HG03460 (cell line): ENCODE measurements at regions not wholly inside any gene's neighbourhood (a gene's known extent, or its start where the extent isn't known, plus 50 kb on each side); places are given as distances from the start of the nearest gene placed in this dataset.

Experiments used
- ATAC-seq: cut with Tn5 transposase; IDR thresholded peaks from one replicate; pipeline ENCODE4 v1.9.1; 2021; ENCODE audit not compliant: unreplicated experiment

- ATAC-seq = no peak
Measured at GRCh38 chr18:76771192-76771799, 51.1 kb upstream of the ZNF236 start.

GRCh38 chr18:76767954-76768353 lies 54.4 kb upstream of the ZNF236 start:
- ATAC-seq = no peak

GRCh38 chr18:76766429-76766828 lies 55.9 kb upstream of the ZNF236 start:
- no peak for ATAC-seq

GRCh38 chr18:76765649-76766048 lies 56.7 kb upstream of the ZNF236 start:
- no peak for ATAC-seq

- no peak for ATAC-seq
Measured at GRCh38 chr18:76764291-76764901, 58.0 kb upstream of the ZNF236 start.

- no peak for ATAC-seq
Measured at GRCh38 chr18:76759056-76759455, 63.3 kb upstream of the ZNF236 start.

GRCh38 chr18:76757925-76758324 lies 64.4 kb upstream of the ZNF236 start:
- ATAC-seq = no peak

GRCh38 chr18:76757335-76757734 lies 65.0 kb upstream of the ZNF236 start:
- ATAC-seq = no peak

GRCh38 chr18:76756531-76757253 lies 65.7 kb upstream of the ZNF236 start:
- ATAC-seq = no peak

- no peak for ATAC-seq
Measured at GRCh38 chr18:76754351-76754750, 68.0 kb upstream of the ZNF236 start.

GRCh38 chr18:76752400-76752799 lies 70.0 kb upstream of the ZNF236 start:
- ATAC-seq = no peak

GRCh38 chr18:76750917-76751890 lies 71.2 kb upstream of the ZNF236 start:
- no peak for ATAC-seq

- no peak for ATAC-seq
Measured at GRCh38 chr18:76750269-76750668, 72.1 kb upstream of the ZNF236 start.

GRCh38 chr18:76747676-76748075 lies 74.7 kb upstream of the ZNF236 start:
- no peak for ATAC-seq

- ATAC-seq = no peak
Measured at GRCh38 chr18:76741346-76741745, 81.0 kb upstream of the ZNF236 start.

GRCh38 chr18:76736309-76736708 lies 86.0 kb upstream of the ZNF236 start:
- ATAC-seq = no peak

GRCh38 chr18:76730901-76731300 lies 91.5 kb upstream of the ZNF236 start:
- ATAC-seq = no peak

GRCh38 chr18:76727589-76727988 lies 94.8 kb upstream of the ZNF236 start:
- no peak for ATAC-seq

GRCh38 chr18:76725445-76725844 lies 96.9 kb upstream of the ZNF236 start:
- ATAC-seq = no peak

GRCh38 chr18:76722224-76723061 lies 99.9 kb upstream of the ZNF236 start:
- ATAC-seq = no peak
